ENCODE measurements at regions not wholly inside any gene's neighbourhood (a gene's known extent, or its start where the extent isn't known, plus 50 kb on each side); places are given as distances from the start of the nearest gene placed in this dataset.

DNA sequence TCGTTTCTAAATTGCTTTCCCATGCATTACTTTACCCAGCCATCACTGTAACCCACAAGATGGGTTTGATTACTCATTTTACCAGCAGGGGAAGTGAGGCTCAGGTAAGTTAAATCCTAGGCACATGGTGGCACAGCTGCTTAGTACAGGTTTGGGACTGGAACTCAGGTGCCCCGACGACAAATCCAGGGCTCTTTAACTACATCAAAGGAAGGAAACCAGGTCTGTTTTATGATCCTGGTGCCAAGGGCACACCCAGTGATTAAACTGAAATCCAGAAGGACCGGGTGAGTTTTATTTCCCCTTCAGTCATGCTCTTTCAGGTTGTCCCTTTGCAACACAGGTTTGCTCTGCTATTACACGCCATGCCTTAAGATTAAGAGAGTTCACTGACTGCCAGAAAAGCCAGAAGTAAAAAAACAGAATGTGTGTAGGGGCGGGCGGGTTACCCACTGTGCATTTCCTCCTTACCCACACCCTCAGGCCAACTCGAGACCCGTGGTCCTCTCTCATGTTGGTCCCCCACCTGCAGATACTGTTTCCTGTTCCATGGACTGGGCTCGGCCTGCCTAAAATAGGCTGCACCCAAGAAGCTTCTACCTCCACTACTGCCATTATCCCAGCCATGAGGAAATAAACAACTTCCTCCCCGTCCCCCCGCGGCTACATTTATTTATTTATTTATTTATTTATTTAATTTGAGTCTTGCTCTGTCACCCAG, 55.1 kb upstream of the KDM7A start:
- no peak overlapping the region for H3K4me3 ChIP-seq (ENCODE audit: low read length)
- TF ChIP-seq ZNF274 (IDR thresholded peaks at IDR 0.05; ENCODE audit: low read depth, low read length): no peak

DNA sequence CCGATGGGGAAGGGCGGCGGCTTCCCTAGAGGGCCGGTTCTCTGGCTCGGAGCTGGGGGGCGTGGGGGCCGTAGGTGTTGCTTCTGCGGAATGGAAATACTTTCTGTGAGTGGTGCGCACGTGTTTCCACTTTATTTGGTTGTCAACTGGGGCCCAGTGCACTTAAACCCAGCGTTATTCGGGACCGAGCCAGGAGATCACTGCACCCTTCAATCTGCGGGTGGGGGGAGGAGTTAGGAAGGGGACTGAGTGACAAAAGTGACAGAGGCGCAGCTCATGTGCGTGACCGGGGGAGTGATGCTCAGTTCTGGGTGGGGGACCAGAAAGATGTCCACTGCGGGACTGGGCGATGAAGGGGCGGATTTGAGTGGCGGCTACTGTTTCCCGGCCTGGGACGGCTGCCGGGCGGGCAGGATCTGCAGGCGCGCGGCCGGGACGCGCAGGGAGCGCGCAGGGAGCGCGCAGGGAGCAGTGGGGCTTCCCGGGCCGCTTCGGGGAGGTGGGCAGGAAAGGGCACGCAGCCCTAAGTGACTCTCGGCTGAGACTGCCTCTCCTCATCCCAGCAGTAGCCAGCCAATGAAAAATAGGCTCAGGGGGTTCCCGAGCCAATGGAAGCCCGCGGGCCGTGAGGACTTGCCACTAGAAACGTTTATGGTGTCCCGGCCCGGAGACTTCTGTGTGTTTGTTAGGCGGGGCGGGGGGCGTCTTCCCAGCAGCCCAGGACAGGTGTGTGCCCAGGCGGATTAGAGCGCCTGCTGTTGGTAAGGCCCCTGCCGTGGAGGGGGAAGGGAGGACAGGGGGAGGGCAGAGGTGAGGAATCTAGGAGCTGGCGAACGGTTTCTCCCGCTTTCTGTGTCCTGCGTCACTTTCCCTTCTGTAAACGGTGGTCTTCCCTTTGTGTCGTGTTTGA, 54.3 kb upstream of the KDM7A start:
- peak overlapping the region; percentile 32; the same call in 1 of the 2 replicates for H3K4me3 ChIP-seq (ENCODE audit: low read length)
- TF ChIP-seq ZNF274 (IDR thresholded peaks at IDR 0.05; ENCODE audit: low read depth, low read length): no peak

DNA sequence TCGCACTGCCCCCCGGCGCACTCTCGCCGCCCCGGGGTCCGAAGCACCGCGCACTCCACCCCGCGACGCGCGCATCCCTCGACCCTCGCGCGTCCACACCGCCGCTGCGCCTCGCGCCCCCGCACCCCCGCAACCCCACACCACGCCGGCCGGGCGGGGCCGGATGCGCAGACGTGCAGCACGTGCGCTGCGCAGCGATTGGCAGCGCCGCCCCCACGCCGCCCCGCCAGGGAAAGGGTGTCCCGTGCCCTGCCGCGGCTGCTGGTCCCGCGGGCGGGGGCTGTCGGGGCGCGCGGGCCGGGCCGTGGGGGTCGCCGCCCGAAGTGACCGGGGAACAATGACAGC, 53.7 kb upstream of the KDM7A start:
- peak overlapping the region; percentile 32; the same call in 1 of the 2 replicates for H3K4me3 ChIP-seq (ENCODE audit: low read length)
- TF ChIP-seq ZNF274 (IDR thresholded peaks at IDR 0.05; ENCODE audit: low read depth, low read length): no peak

DNA sequence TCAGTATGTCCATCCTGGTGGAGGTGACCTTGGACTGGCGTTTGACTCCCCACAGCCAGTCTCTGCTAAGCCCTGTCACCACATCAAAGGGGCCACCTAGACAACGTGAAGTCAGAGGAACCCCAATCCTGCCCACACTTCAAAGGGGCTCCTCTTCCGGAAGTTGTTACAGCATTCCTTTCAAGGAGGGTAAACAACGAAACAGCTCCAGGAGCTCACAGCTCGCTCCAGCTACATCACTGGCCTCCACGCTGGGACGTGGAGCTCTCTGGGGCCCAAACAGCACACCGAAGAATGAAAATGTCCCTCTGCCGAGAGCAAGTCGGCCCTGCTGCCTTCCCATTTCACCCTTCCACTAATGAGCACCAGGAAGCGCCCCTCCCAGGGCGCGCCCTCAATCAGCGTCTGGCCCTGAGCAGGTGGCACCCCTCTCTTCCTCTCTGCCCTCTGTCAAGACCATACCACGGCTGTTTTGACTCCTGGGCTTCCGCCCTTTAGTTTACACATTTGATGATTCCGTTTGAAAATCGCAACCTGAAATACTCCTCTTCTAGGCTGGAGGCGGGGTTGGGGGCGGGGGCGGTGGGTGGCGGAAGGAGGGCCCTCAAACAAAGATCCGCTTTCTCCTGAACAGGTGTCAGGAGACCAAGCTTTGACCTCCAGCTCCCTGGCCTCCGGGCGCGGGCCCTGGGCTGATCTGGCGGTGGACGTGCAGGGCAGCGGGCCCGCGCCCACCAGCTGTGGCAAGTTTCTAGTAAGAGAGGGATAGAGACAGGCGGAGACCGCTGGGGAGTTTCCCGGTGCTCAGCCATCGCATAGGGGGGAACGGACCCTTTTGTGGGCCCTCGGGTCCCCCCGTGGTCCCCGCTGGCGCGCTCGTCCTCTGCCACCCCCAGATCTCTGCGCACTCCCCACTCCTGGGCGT, 53.1 kb upstream of the KDM7A start:
- peak overlapping the region; percentile 32; the same call in 1 of the 2 replicates for H3K4me3 ChIP-seq (ENCODE audit: low read length)
- no peak for TF ChIP-seq ZNF274 (IDR thresholded peaks at IDR 0.05; ENCODE audit: low read depth, low read length)

DNA sequence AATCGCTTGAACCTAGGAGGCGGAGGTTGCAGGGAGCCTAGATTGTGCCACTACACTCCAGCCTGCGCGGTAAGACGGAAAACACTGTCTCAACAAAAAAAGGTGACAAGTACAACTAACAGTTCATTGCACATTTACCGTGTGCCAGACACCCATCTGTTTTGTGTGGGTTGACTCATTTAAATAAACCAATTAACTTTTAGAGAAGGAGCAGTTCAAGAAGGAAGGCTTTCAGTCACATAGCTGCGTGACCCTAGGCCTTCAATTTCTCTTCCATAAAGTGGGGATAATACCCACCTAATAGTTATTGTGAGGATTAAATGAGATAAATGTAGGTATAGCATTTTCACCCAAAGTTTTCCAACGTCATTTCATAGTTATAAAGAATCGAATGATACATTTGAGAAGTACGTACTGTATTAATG, 52.3 kb upstream of the KDM7A start:
- H3K4me3 ChIP-seq (ENCODE audit: low read length): no peak overlapping the region
- no peak for TF ChIP-seq ZNF274 (IDR thresholded peaks at IDR 0.05; ENCODE audit: low read depth, low read length)
